KOPT-K1 (cell line): ENCODE measurements at regions not wholly inside any gene's neighbourhood (a gene's known extent, or its start where the extent isn't known, plus 50 kb on each side); places are given as distances from the start of the nearest gene placed in this dataset.
"Not testable (repeated sequence)": the region's sequence is repeated elsewhere in the genome, so short reads cannot be mapped to it uniquely, and the experiment has no call there.

Experiments
- H3K27ac ChIP-seq: fragments of 200-600 bp; sonication (generic); 2 replicates; pipeline ENCODE4 v1.5.1; 2016; ENCODE audit warnings: antibody characterized with exemption, mild to moderate bottlenecking, low read depth, low read length; ENCODE audit not compliant: poor library complexity, severe bottlenecking
- H3K36me3 ChIP-seq: fragments of 200-600 bp; sonication (generic); 2 replicates; pipeline ENCODE4 v1.5.1; 2017; ENCODE audit warnings: antibody characterized with exemption, mild to moderate bottlenecking, low read length, moderate library complexity; ENCODE audit not compliant: insufficient read depth
- H3K9me3 ChIP-seq: fragments of 200-600 bp; sonication (generic); 2 replicates; pipeline ENCODE4 v1.5.1; 2017; ENCODE audit warnings: antibody characterized with exemption, low read length, mild to moderate bottlenecking; ENCODE audit not compliant: insufficient read depth, poor library complexity, severe bottlenecking

GRCh38 chr3:24545887-24546286 lies 51.2 kb upstream of the THRB start:
- Histone ChIP-seq H3K9me3 (no peaks in the 10 kb centered on the region), H3K27ac (no peak overlapping the region), H3K36me3 (no peaks in the 10 kb centered on the region)

GRCh38 chr3:24548278-24548677 lies 53.6 kb upstream of the THRB start:
- Histone ChIP-seq H3K27ac (no peak overlapping the region), H3K36me3 (no peaks in the 10 kb centered on the region), H3K9me3 (no peaks in the 10 kb centered on the region)

- H3K36me3 ChIP-seq = no peaks in the 10 kb centered on the region
- no peak overlapping the region for H3K27ac ChIP-seq
- no peaks in the 10 kb centered on the region for H3K9me3 ChIP-seq
Observed at GRCh38 chr3:24550588-24550987, 55.9 kb upstream of the THRB start.

- no peaks in the 10 kb centered on the region for H3K36me3 ChIP-seq
- no peak overlapping the region for H3K27ac ChIP-seq
- no peaks in the 10 kb centered on the region for H3K9me3 ChIP-seq
Observed at GRCh38 chr3:24551626-24552025, 57.0 kb upstream of the THRB start.

- no peaks in the 10 kb centered on the region for H3K9me3 ChIP-seq
- no peak overlapping the region for H3K27ac ChIP-seq
- no peaks in the 10 kb centered on the region for H3K36me3 ChIP-seq
Observed at GRCh38 chr3:24562895-24563294, 68.2 kb upstream of the THRB start.

GRCh38 chr3:24565053-24565452 lies 70.4 kb upstream of the THRB start:
- Histone ChIP-seq H3K27ac (no peak overlapping the region), H3K9me3 (no peaks in the 10 kb centered on the region), H3K36me3 (no peaks in the 10 kb centered on the region)

GRCh38 chr3:24565656-24566055 lies 71.0 kb upstream of the THRB start:
- no peak overlapping the region for H3K27ac ChIP-seq
- no peaks in the 10 kb centered on the region for H3K36me3 ChIP-seq
- H3K9me3 ChIP-seq = no peaks in the 10 kb centered on the region

GRCh38 chr3:24566927-24567326 lies 72.3 kb upstream of the THRB start:
- H3K27ac ChIP-seq = no peak overlapping the region
- no peaks in the 10 kb centered on the region for H3K36me3 ChIP-seq
- H3K9me3 ChIP-seq = no peaks in the 10 kb centered on the region

- not testable (repeated sequence) for H3K36me3 ChIP-seq, H3K9me3 ChIP-seq
Observed at GRCh38 chr3:24572409-24572808, 77.8 kb upstream of the THRB start.

GRCh38 chr3:24573576-24573975 lies 78.9 kb upstream of the THRB start:
- Histone ChIP-seq H3K27ac (no peak overlapping the region), H3K9me3 (no peaks in the 10 kb centered on the region), H3K36me3 (no peaks in the 10 kb centered on the region)

More at GRCh38 chr3:24572409-24572808, 77.8 kb upstream of the THRB start:
- H3K27ac ChIP-seq = not testable (repeated sequence)

- Histone ChIP-seq H3K36me3 (no peaks in the 10 kb centered on the region), H3K9me3 (no peaks in the 10 kb centered on the region), H3K27ac (no peak overlapping the region)
Observed at GRCh38 chr3:24578324-24578723, 83.7 kb upstream of the THRB start.

- no peaks in the 10 kb centered on the region for H3K9me3 ChIP-seq
- no peak overlapping the region for H3K27ac ChIP-seq
Observed at GRCh38 chr3:24578951-24579421, 84.3 kb upstream of the THRB start.

GRCh38 chr3:24582431-24583403 lies 88.1 kb upstream of the THRB start:
- Histone ChIP-seq H3K36me3 (no peaks in the 10 kb centered on the region), H3K27ac (no peak overlapping the region), H3K9me3 (no peaks in the 10 kb centered on the region)

More at GRCh38 chr3:24578951-24579421, 84.3 kb upstream of the THRB start:
- no peaks in the 10 kb centered on the region for H3K36me3 ChIP-seq

GRCh38 chr3:24586920-24587319 lies 92.3 kb upstream of the THRB start:
- Histone ChIP-seq H3K36me3 (no peaks in the 10 kb centered on the region), H3K9me3 (no peaks in the 10 kb centered on the region), H3K27ac (no peak overlapping the region)

GRCh38 chr3:24588629-24589512 lies 94.2 kb upstream of the THRB start:
- Histone ChIP-seq H3K27ac (no peak overlapping the region), H3K9me3 (no peaks in the 10 kb centered on the region), H3K36me3 (no peaks in the 10 kb centered on the region)
